Stimulated activated effector memory CD8-positive, alpha-beta T cell treated with anti-CD3 and anti-CD28 coated beads, Interleukin-12 subunit alpha, Interleukin-12 subunit beta, amount 100 ng/mL, for 72 hours (primary cell): ENCODE measurements at regions not wholly inside any gene's neighbourhood (a gene's known extent, or its start where the extent isn't known, plus 50 kb on each side); places are given as distances from the start of the nearest gene placed in this dataset.

ENCODE experiments used
- ATAC-seq: fragments of 150-1000 bp; cut with Tn5 transposase; 2 replicates; pipeline ENCODE4 v1.10.0; 2021
- DNase-seq, 2 donors: peaks; one replicate each; pipeline ENCODE4 v3.0.0; 2021 to 2022; ENCODE audit warnings: low spot score in 2 of 2
- H3K27ac Mint-ChIP-seq: one replicate; pipeline ENCODE4 v1.8.0; 2022; ENCODE audit warnings: mild to moderate bottlenecking, mixed read lengths
- H3K36me3 Mint-ChIP-seq: one replicate; pipeline ENCODE4 v1.8.0; 2022; ENCODE audit warnings: mild to moderate bottlenecking, mixed read lengths
- H3K4me1 Mint-ChIP-seq: one replicate; pipeline ENCODE4 v1.8.0; 2022; ENCODE audit warnings: mixed read lengths
- H3K4me3 Mint-ChIP-seq: one replicate; pipeline ENCODE4 v1.8.0; 2022; ENCODE audit warnings: mild to moderate bottlenecking, mixed read lengths
- H3K9me3 Mint-ChIP-seq: one replicate; pipeline ENCODE4 v1.8.0; 2022; ENCODE audit warnings: mixed read lengths

- Mint-ChIP-seq H3K27ac (no peak overlapping the region), H3K36me3 (no peaks in the 10 kb centered on the region), H3K4me3 (no peak overlapping the region), H3K4me1 (no peaks in the 10 kb centered on the region), H3K9me3 (peaks cover 20% of the 10 kb centered on the region)
- DNase-seq (no peak), ATAC-seq (no peak)
These were observed 197.8 kb downstream of the PDHA2 start for GRCh38 chr4:96037705-96038104.

- Mint-ChIP-seq H3K4me1 (no peaks in the 10 kb centered on the region), H3K27ac (no peak overlapping the region), H3K4me3 (no peak overlapping the region), H3K36me3 (no peaks in the 10 kb centered on the region), H3K9me3 (peaks cover 21% of the 10 kb centered on the region)
- no peak for ATAC-seq
- DNase-seq: no peak
These were observed 199.3 kb downstream of the PDHA2 start for GRCh38 chr4:96039217-96039616.

- Mint-ChIP-seq H3K36me3 (no peaks in the 10 kb centered on the region), H3K4me3 (no peak overlapping the region), H3K4me1 (no peaks in the 10 kb centered on the region), H3K9me3 (peaks cover 20% of the 10 kb centered on the region), H3K27ac (no peak overlapping the region)
- ATAC-seq (no peak), DNase-seq (no peak)
These were observed 200.0 kb downstream of the PDHA2 start for GRCh38 chr4:96039803-96040436.

GRCh38 chr4:96044971-96045370 is 205.1 kb downstream of the PDHA2 start:
- Mint-ChIP-seq H3K9me3 (peaks cover 15% of the 10 kb centered on the region), H3K4me3 (no peak overlapping the region), H3K36me3 (no peaks in the 10 kb centered on the region), H3K4me1 (no peaks in the 10 kb centered on the region), H3K27ac (no peak overlapping the region)
- DNase-seq (no peak), ATAC-seq (no peak)

- no peaks in the 10 kb centered on the region for H3K36me3 Mint-ChIP-seq
- H3K9me3 Mint-ChIP-seq: peaks cover 14% of the 10 kb centered on the region
- no peak overlapping the region for H3K4me3 Mint-ChIP-seq
- DNase-seq: no peak
- H3K27ac Mint-ChIP-seq: no peak overlapping the region
- no peaks in the 10 kb centered on the region for H3K4me1 Mint-ChIP-seq
- ATAC-seq: no peak
These were observed 212.9 kb downstream of the PDHA2 start for GRCh38 chr4:96052827-96053226.

GRCh38 chr4:96056346-96056934 is 216.5 kb downstream of the PDHA2 start:
- no peaks in the 10 kb centered on the region for H3K36me3 Mint-ChIP-seq
- H3K4me3 Mint-ChIP-seq: no peak overlapping the region
- peaks cover 14% of the 10 kb centered on the region for H3K9me3 Mint-ChIP-seq
- no peak overlapping the region for H3K27ac Mint-ChIP-seq
- DNase-seq: no peak
- no peaks in the 10 kb centered on the region for H3K4me1 Mint-ChIP-seq
- no peak for ATAC-seq

- Mint-ChIP-seq H3K36me3 (no peaks in the 10 kb centered on the region), H3K9me3 (peaks cover 10% of the 10 kb centered on the region), H3K27ac (no peak overlapping the region), H3K4me3 (no peak overlapping the region), H3K4me1 (no peaks in the 10 kb centered on the region)
- no peak for ATAC-seq
- no peak for DNase-seq
These were observed 223.7 kb downstream of the PDHA2 start for GRCh38 chr4:96063639-96064038.

- Mint-ChIP-seq H3K4me1 (no peaks in the 10 kb centered on the region), H3K36me3 (no peaks in the 10 kb centered on the region), H3K9me3 (peaks cover 11% of the 10 kb centered on the region), H3K27ac (no peak overlapping the region), H3K4me3 (no peak overlapping the region)
- no peak for ATAC-seq
- no peak for DNase-seq
These were observed 233.6 kb downstream of the PDHA2 start for GRCh38 chr4:96073461-96073860.

- Mint-ChIP-seq H3K4me1 (no peaks in the 10 kb centered on the region), H3K9me3 (peaks cover 9% of the 10 kb centered on the region), H3K36me3 (no peaks in the 10 kb centered on the region), H3K4me3 (no peak overlapping the region), H3K27ac (no peak overlapping the region)
- ATAC-seq (no peak), DNase-seq (no peak)
These were observed 252.3 kb downstream of the PDHA2 start for GRCh38 chr4:96092151-96092705.

- H3K27ac Mint-ChIP-seq: no peak overlapping the region
- H3K9me3 Mint-ChIP-seq: peaks cover 8% of the 10 kb centered on the region
- DNase-seq (no peak), ATAC-seq (no peak)
- H3K36me3 Mint-ChIP-seq: no peaks in the 10 kb centered on the region
- no peaks in the 10 kb centered on the region for H3K4me1 Mint-ChIP-seq
- H3K4me3 Mint-ChIP-seq: no peak overlapping the region
These were observed 253.2 kb downstream of the PDHA2 start for GRCh38 chr4:96093057-96093456.

- no peak overlapping the region for H3K4me3 Mint-ChIP-seq
- ATAC-seq (no peak), DNase-seq (no peak)
- no peak overlapping the region for H3K27ac Mint-ChIP-seq
- H3K9me3 Mint-ChIP-seq: peaks cover 8% of the 10 kb centered on the region
- H3K4me1 Mint-ChIP-seq: no peaks in the 10 kb centered on the region
- H3K36me3 Mint-ChIP-seq: no peaks in the 10 kb centered on the region
These were observed 253.7 kb downstream of the PDHA2 start for GRCh38 chr4:96093563-96093962.

- H3K4me3 Mint-ChIP-seq: no peak overlapping the region
These were observed 254.3 kb downstream of the PDHA2 start for GRCh38 chr4:96094183-96094582.

GRCh38 chr4:96097040-96097607 is 257.2 kb downstream of the PDHA2 start:
- H3K9me3 Mint-ChIP-seq: peaks cover 21% of the 10 kb centered on the region

More at GRCh38 chr4:96094183-96094582, 254.3 kb downstream of the PDHA2 start:
- peaks cover 7% of the 10 kb centered on the region for H3K9me3 Mint-ChIP-seq
- ATAC-seq (no peak), DNase-seq (no peak)
- no peak overlapping the region for H3K27ac Mint-ChIP-seq
- H3K4me1 Mint-ChIP-seq: no peaks in the 10 kb centered on the region
- no peaks in the 10 kb centered on the region for H3K36me3 Mint-ChIP-seq

GRCh38 chr4:96097693-96098092 is 257.8 kb downstream of the PDHA2 start:
- ATAC-seq (no peak), DNase-seq (no peak)
- Mint-ChIP-seq H3K36me3 (no peaks in the 10 kb centered on the region), H3K4me1 (no peaks in the 10 kb centered on the region), H3K4me3 (no peak overlapping the region), H3K9me3 (peaks cover 21% of the 10 kb centered on the region), H3K27ac (no peak overlapping the region)

More at GRCh38 chr4:96097040-96097607, 257.2 kb downstream of the PDHA2 start:
- H3K4me3 Mint-ChIP-seq: no peak overlapping the region
- no peak for DNase-seq
- no peaks in the 10 kb centered on the region for H3K4me1 Mint-ChIP-seq
- ATAC-seq: no peak
- no peak overlapping the region for H3K27ac Mint-ChIP-seq
- H3K36me3 Mint-ChIP-seq: no peaks in the 10 kb centered on the region

- H3K4me3 Mint-ChIP-seq: no peak overlapping the region
- H3K36me3 Mint-ChIP-seq: no peaks in the 10 kb centered on the region
- H3K4me1 Mint-ChIP-seq: no peaks in the 10 kb centered on the region
- DNase-seq: no peak
- H3K9me3 Mint-ChIP-seq: peaks cover 21% of the 10 kb centered on the region
- H3K27ac Mint-ChIP-seq: no peak overlapping the region
- no peak for ATAC-seq
These were observed 259.1 kb downstream of the PDHA2 start for GRCh38 chr4:96099031-96099430.

GRCh38 chr4:96102541-96103026 is 262.7 kb downstream of the PDHA2 start:
- H3K27ac Mint-ChIP-seq: no peak overlapping the region
- no peaks in the 10 kb centered on the region for H3K36me3 Mint-ChIP-seq
- ATAC-seq: no peak
- DNase-seq: no peak
- H3K4me3 Mint-ChIP-seq: no peak overlapping the region
- no peaks in the 10 kb centered on the region for H3K4me1 Mint-ChIP-seq
- H3K9me3 Mint-ChIP-seq: peaks cover 17% of the 10 kb centered on the region
